ENCODE measurements at regions not wholly inside any gene's neighbourhood (a gene's known extent, or its start where the extent isn't known, plus 50 kb on each side); places are given as distances from the start of the nearest gene placed in this dataset.

DNA sequence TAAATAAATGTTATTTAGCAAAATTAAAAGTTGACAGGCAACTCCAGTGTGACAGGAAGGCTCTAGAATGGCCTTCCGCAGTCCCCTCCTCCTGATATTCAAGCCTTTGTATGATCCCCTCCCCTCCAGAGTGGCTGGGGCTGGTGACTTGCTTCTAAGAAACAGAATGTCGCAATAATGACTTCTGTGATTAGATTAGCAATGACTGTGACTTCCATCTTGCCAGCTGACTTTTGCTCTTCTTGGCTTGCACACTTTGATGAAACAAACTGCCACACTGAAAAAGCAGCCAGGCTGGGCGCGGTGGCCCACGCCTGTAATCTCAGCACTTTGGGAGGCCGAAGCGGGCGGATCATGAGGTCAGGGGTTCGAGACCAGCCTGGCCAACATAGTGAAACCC, 106.5 kb upstream of the LARP1 start:
- ChIA-PET CTCF (no interaction called here), POLR2A (no interaction called here), RAD21 (ENCODE audit: low non-redundant PET in 1 of 2, low total read pairs in 2 of 2, uncharacterized antibody in 2 of 2, unreplicated experiment in 2 of 2) (no interaction called here)
- H3K4me2 ChIP-seq (ENCODE audit: low read length) = no peak overlapping the region
- no peak for DNase-seq (ENCODE audit: low read depth, low spot score)
- H4K20me1 ChIP-seq (ENCODE audit: insufficient read depth) = no peaks in the 10 kb centered on the region
- BruUV-seq (replicated peaks) = no TSS peak
- H3K9me2 ChIP-seq (ENCODE audit: insufficient read depth) = no peaks in the 10 kb centered on the region
- H3K27me3 ChIP-seq (ENCODE audit: insufficient read depth, low read length) = no peaks in the 10 kb centered on the region
- no peaks in the 10 kb centered on the region for H3K9me3 ChIP-seq (ENCODE audit: control insufficient read depth in 1 of 2, insufficient read depth in 1 of 2, low read depth in 1 of 2, low read length in 2 of 2)
- TF ChIP-seq EZH2 (IDR thresholded peaks at IDR 0.05) (no peak), SIN3A (IDR thresholded peaks at IDR 0.05; ENCODE audit: low read depth) (no peak), YY1 (IDR thresholded peaks at IDR 0.05; ENCODE audit: extremely low read depth, insufficient replicate concordance, low read depth, low read length) (no peak), SP1 (IDR thresholded peaks at IDR 0.05; ENCODE audit: low read depth) (no peak), CBX3 (IDR thresholded peaks at IDR 0.05; ENCODE audit: low read depth) (no peak), FOSL1 (IDR thresholded peaks at IDR 0.05; ENCODE audit: low read depth) (no peak), SRF (IDR thresholded peaks at IDR 0.05; ENCODE audit: low read depth) (no peak), ZFX (IDR thresholded peaks at IDR 0.05) (no peak), EZH2phosphoT487 (IDR thresholded peaks at IDR 0.05; ENCODE audit: borderline replicate concordance) (no peak), ELF1 (IDR thresholded peaks at IDR 0.05; ENCODE audit: borderline replicate concordance, low read depth) (no peak)
- TF ChIP-seq, protein P1, sequence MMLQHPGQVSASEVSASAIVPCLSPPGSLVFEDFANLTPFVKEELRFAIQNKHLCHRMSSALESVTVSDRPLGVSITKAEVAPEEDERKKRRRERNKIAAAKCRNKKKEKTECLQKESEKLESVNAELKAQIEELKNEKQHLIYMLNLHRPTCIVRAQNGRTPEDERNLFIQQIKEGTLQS (IDR thresholded peaks at IDR 0.05) = no peak
- TF ChIP-seq, protein P2, sequence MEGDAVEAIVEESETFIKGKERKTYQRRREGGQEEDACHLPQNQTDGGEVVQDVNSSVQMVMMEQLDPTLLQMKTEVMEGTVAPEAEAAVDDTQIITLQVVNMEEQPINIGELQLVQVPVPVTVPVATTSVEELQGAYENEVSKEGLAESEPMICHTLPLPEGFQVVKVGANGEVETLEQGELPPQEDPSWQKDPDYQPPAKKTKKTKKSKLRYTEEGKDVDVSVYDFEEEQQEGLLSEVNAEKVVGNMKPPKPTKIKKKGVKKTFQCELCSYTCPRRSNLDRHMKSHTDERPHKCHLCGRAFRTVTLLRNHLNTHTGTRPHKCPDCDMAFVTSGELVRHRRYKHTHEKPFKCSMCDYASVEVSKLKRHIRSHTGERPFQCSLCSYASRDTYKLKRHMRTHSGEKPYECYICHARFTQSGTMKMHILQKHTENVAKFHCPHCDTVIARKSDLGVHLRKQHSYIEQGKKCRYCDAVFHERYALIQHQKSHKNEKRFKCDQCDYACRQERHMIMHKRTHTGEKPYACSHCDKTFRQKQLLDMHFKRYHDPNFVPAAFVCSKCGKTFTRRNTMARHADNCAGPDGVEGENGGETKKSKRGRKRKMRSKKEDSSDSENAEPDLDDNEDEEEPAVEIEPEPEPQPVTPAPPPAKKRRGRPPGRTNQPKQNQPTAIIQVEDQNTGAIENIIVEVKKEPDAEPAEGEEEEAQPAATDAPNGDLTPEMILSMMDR (IDR thresholded peaks at IDR 0.05 in 2 of 3, conservative IDR thresholded peaks at IDR 0.05 in 1 of 3; ENCODE audit: borderline replicate concordance in 1 of 3, insufficient read depth in 1 of 3, low read depth in 2 of 3, low read length in 2 of 3) = no peak
- ATAC-seq = no peak
- H3K4me1 ChIP-seq (ENCODE audit: control insufficient read depth in 1 of 2, insufficient read depth in 2 of 2, low read length in 2 of 2) = peaks cover 0 to 3% of the 10 kb centered on the region in 2 experiments; a peak in 1 of 4 replicates
- no peak overlapping the region for H3K4me3 ChIP-seq (replicated peaks in 1 of 2; ENCODE audit: low read depth in 1 of 2, low read length in 2 of 2)
- H2AFZ ChIP-seq (ENCODE audit: low read depth, low read length, poor library complexity, severe bottlenecking) = no peak overlapping the region
- no peak overlapping the region for H3K27ac ChIP-seq (ENCODE audit: low read depth, low read length)
- intact Hi-C loops (cut with micrococcal nuclease) = no loop called here
- H3K9ac ChIP-seq (ENCODE audit: low read length) = no peak overlapping the region
- H3K36me3 ChIP-seq (ENCODE audit: control insufficient read depth in 1 of 2, insufficient read depth in 2 of 2, low read length in 2 of 2) = no peaks in the 10 kb centered on the region
- H3K79me2 ChIP-seq (ENCODE audit: insufficient read depth, low read length) = no peaks in the 10 kb centered on the region
